Kidney glomerular epithelial cell (primary cell): ENCODE measurements at regions not wholly inside any gene's neighbourhood (a gene's known extent, or its start where the extent isn't known, plus 50 kb on each side); places are given as distances from the start of the nearest gene placed in this dataset.

Experiments
- DNase-seq: peaks from one replicate; lab custom pipeline; 2025; lab: John Stamatoyannopoulos, UW

GRCh38 chr10:81021428-81022129, 483.9 kb downstream of the SH2D4B start:
- no peak for DNase-seq

GRCh38 chr10:81026591-81026990, 488.9 kb downstream of the SH2D4B start:
- DNase-seq = peak; percentile 43

GRCh38 chr10:81027223-81027622, 489.5 kb downstream of the SH2D4B start:
- no peak for DNase-seq

GRCh38 chr10:81027706-81028105, 490.0 kb downstream of the SH2D4B start:
- no peak for DNase-seq

- DNase-seq = no peak
Measured at GRCh38 chr10:81031774-81032173, 494.1 kb downstream of the SH2D4B start.

GRCh38 chr10:81034383-81034782, 496.7 kb downstream of the SH2D4B start:
- DNase-seq = no peak

- DNase-seq = no peak
Measured at GRCh38 chr10:81036257-81036656, 498.6 kb downstream of the SH2D4B start.

- no peak for DNase-seq
Measured at GRCh38 chr10:81040031-81040430, 502.3 kb downstream of the SH2D4B start.

- DNase-seq = no peak
Measured at GRCh38 chr10:81040940-81041339, 503.2 kb downstream of the SH2D4B start.

GRCh38 chr10:81042647-81043046, 504.9 kb downstream of the SH2D4B start:
- no peak for DNase-seq

- DNase-seq = no peak
Measured at GRCh38 chr10:81065474-81065873, 527.8 kb downstream of the SH2D4B start.

GRCh38 chr10:81068460-81068859, 530.8 kb downstream of the SH2D4B start:
- no peak for DNase-seq

GRCh38 chr10:81071087-81071796, 533.5 kb downstream of the SH2D4B start:
- no peak for DNase-seq

- no peak for DNase-seq
Measured at GRCh38 chr10:81073155-81073554, 535.5 kb downstream of the SH2D4B start.

GRCh38 chr10:81081887-81082620, 544.4 kb downstream of the SH2D4B start:
- DNase-seq = no peak

- no peak for DNase-seq
Measured at GRCh38 chr10:81082621-81083376, 545.1 kb downstream of the SH2D4B start.

GRCh38 chr10:81093056-81093455, 555.4 kb downstream of the SH2D4B start:
- DNase-seq = no peak

GRCh38 chr10:81095238-81095637, 557.5 kb downstream of the SH2D4B start:
- no peak for DNase-seq

- peak; percentile 0 for DNase-seq
Measured at GRCh38 chr10:81096558-81096957, 558.9 kb downstream of the SH2D4B start.

GRCh38 chr10:81101062-81101461, 563.4 kb downstream of the SH2D4B start:
- DNase-seq = no peak

GRCh38 chr10:81104494-81104893, 566.8 kb downstream of the SH2D4B start:
- DNase-seq = no peak

GRCh38 chr10:81108516-81109199, 571.0 kb downstream of the SH2D4B start:
- DNase-seq = peak; percentile 23
